ENCODE measurements at regions not wholly inside any gene's neighbourhood (a gene's known extent, or its start where the extent isn't known, plus 50 kb on each side); places are given as distances from the start of the nearest gene placed in this dataset.

- no peak for FAIRE-seq
These were observed 300.4 kb upstream of the RUNX1 start for GRCh38 chr21:35349376-35350080.

DNA sequence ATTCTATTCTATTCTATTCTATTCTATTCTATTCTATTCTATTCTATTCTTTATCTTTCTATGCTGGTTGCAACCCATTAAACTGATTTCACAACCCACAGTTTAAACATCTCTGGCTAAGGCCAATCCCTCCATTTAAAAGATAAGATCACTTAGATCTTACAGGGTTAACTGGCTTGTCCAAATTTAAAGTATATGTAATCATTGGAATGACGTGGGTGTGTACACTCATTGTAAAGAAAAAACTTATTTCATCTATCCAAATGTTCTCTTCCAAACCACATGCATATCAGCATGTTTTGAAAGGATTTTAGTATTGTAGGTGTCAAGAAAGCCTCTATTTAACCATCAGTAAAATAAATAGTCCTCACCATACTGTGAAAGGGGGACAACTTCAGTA, 299.6 kb upstream of the RUNX1 start:
- FAIRE-seq: no peak

- no peak for FAIRE-seq
These were observed 297.6 kb upstream of the RUNX1 start for GRCh38 chr21:35346697-35347096.

- FAIRE-seq: no peak
These were observed 296.9 kb upstream of the RUNX1 start for GRCh38 chr21:35345954-35346353.

- no peak for FAIRE-seq
These were observed 295.5 kb upstream of the RUNX1 start for GRCh38 chr21:35344582-35344981.

GRCh38 chr21:35343046-35343819, 294.1 kb upstream of the RUNX1 start:
- no peak for FAIRE-seq

GRCh38 chr21:35342440-35342839, 293.3 kb upstream of the RUNX1 start:
- FAIRE-seq: no peak

- no peak for FAIRE-seq
These were observed 291.2 kb upstream of the RUNX1 start for GRCh38 chr21:35340273-35340672.

GRCh38 chr21:35338881-35339632, 290.0 kb upstream of the RUNX1 start:
- FAIRE-seq: no peak

DNA sequence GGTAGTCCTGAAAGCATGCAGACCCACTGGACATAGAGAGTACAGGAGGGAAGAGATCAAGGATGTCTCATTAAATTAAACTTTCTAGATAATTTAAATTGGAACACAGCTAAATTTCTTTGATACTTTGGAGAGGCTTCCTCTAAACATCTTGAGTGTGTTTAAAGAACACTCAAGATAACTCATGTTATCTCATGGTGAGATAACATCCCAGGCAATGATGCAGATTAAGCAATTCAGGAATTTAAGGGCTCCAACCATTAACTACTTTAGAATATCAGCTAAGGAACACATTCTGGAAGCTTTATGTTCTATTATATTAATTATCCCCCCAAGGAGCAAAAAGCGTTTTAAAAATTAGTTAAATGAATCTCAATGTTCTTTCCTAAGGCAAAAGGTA, 289.2 kb upstream of the RUNX1 start:
- no peak for FAIRE-seq

GRCh38 chr21:35337573-35337972, 288.5 kb upstream of the RUNX1 start:
- FAIRE-seq: no peak

- no peak for FAIRE-seq
These were observed 287.4 kb upstream of the RUNX1 start for GRCh38 chr21:35336534-35336933.

DNA sequence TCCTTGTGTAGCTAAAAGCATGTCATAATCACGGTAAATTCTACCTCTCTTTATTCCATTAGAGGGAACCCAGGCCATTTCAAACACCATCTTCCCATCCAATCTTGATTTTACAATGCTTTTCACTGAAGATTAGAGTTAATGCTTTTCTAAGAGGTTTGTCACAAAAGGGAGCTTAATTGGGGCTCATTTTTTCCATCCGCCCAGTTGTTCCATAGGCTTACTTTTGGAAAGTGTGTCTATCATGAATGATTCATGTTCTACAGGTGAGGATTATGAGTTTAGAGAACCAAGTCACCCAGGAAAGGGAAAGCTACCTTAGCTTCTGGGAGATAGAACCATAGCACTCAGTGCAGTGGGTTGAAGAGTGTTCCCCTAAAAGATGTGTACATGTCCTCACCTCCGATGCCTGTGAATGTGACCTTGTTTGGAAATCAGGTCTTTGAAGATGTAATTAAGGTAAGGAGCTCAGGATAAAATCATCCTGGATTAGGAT, 286.9 kb upstream of the RUNX1 start:
- no peak for FAIRE-seq

GRCh38 chr21:35333831-35334618, 284.9 kb upstream of the RUNX1 start:
- no peak for FAIRE-seq

GRCh38 chr21:35332841-35333426, 283.8 kb upstream of the RUNX1 start:
- no peak for FAIRE-seq

DNA sequence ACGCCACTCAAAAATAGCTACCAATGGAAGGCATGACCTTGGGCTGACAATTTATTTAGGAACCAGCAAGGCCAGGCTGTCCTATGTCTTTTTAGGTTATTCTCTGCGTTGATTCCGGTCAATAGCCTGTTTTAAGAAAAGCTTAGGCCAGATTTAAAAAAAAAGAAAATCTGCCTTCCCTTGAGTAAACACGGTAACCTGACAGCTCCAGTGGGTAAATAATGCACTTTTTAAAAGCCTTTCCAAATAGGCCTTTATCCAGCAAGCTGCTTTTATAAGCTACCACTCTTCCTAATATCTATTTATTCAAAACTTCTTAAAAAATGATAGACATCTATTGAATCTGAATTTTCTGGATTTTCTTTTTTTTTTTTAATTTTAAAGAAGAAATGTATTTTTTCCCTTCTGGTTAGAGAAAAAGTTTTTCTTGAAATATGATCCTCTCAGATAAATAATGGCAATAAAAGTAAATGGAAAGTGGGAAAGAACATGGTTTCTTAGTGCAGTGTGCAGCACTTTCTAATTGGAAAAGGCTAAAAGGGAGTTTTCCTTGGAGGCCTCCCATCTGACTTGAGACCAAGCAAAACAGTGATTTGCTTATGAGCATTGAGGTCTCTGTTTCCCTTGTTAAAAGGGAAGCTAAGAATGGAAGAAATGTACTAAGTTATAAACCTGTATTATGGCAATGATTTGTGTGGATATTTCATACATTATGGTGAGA, 281.0 kb upstream of the RUNX1 start:
- no peak for FAIRE-seq

DNA sequence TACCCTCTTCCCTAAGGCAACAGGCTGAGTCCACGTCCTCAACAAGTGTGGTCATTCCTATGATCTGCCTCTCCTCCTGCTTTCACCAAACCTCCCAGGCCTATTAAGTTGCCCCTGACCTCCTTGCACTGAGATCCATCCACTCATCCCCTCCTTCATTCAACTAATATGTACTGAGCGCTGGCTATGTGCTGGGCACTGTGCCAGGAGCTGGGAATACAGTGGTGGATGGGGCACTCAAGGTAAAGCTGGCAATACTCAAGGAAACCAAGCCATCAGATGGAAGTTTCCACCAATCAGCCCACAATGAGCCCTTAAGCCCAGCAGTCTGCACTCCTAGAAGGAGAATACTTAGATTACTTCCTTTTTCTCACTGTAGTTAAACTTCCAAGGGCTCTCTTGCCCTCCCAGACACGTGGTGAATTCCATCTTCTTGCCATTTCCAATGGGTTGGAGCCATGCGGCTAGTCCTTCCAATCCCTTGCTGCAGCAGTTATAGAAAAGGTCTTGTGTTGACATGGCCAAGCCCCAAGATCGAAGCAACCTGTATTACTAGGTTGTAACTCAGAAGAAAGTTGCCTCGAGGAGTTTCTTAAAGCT, 279.9 kb upstream of the RUNX1 start:
- FAIRE-seq: no peak

- FAIRE-seq: no peak
These were observed 277.6 kb upstream of the RUNX1 start for GRCh38 chr21:35326677-35327076.

- no peak for FAIRE-seq
These were observed 276.9 kb upstream of the RUNX1 start for GRCh38 chr21:35325953-35326352.

- no peak for FAIRE-seq
These were observed 275.5 kb upstream of the RUNX1 start for GRCh38 chr21:35324372-35325220.

Measured in TTC549 (cell line).